HL-60 (cell line): ENCODE measurements at regions not wholly inside any gene's neighbourhood (a gene's known extent, or its start where the extent isn't known, plus 50 kb on each side); places are given as distances from the start of the nearest gene placed in this dataset.

Experiments
- CTCF ChIP-seq: IDR thresholded peaks from one replicate; pipeline ENCODE4 v1.5.1; 2011; ENCODE audit warnings: low read length, control low read depth, inconsistent platforms; ENCODE audit not compliant: insufficient read depth
- GABPA ChIP-seq: IDR thresholded peaks from 2 replicates; pipeline ENCODE4 v1.6.1; 2012; ENCODE audit warnings: low read depth
- POLR2AphosphoS5 ChIP-seq: IDR thresholded peaks from 2 replicates; pipeline ENCODE4 v1.6.1; 2012; ENCODE audit warnings: low read depth
- REST ChIP-seq: IDR thresholded peaks from 2 replicates; pipeline ENCODE4 v1.6.1; 2012; ENCODE audit warnings: low read depth; ENCODE audit not compliant: insufficient replicate concordance

- TF ChIP-seq CTCF (no peak), REST (no peak), POLR2AphosphoS5 (no peak), GABPA (no peak)
Observed at GRCh38 chr5:61619777-61620518, 287.9 kb downstream of the ZSWIM6 start.
